ENCODE measurements at regions not wholly inside any gene's neighbourhood (a gene's known extent, or its start where the extent isn't known, plus 50 kb on each side); places are given as distances from the start of the nearest gene placed in this dataset.

DNA sequence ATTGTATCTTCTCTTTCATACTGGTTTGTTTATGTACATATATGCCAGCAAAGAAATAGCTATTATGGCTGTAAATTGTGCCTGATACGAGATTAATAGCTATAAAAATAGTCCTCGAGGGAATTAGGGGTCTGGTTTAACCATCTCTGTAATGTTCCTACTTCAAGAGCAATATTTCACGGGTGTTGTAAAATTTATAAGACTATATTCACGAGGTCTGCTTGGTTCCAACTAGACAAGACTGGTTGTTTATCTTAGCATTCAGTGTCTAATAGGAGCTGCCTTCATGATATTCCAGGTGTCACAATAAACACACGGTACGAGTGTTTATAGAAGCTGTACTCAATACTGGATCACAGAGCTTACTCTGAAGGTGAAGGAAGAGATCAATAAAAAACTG, 389.9 kb downstream of the SIPA1L2 start:
- POLR2A ChIA-PET = interaction anchor here (0.8 to 1.0 kb wide), 2 partner anchors 14 to 20 kb away, joined by 3 read pairs; no protein-coding TSS in a partner anchor
- intact Hi-C loops (cut with micrococcal nuclease) = no loop called here
- H3K27me3 Mint-ChIP-seq (ENCODE audit: insufficient read depth, unreplicated experiment) = no peaks in the 10 kb centered on the region
- no peaks in the 10 kb centered on the region for H3K36me3 Mint-ChIP-seq (ENCODE audit: insufficient read depth, unreplicated experiment)
- TF ChIP-seq, protein P1, sequence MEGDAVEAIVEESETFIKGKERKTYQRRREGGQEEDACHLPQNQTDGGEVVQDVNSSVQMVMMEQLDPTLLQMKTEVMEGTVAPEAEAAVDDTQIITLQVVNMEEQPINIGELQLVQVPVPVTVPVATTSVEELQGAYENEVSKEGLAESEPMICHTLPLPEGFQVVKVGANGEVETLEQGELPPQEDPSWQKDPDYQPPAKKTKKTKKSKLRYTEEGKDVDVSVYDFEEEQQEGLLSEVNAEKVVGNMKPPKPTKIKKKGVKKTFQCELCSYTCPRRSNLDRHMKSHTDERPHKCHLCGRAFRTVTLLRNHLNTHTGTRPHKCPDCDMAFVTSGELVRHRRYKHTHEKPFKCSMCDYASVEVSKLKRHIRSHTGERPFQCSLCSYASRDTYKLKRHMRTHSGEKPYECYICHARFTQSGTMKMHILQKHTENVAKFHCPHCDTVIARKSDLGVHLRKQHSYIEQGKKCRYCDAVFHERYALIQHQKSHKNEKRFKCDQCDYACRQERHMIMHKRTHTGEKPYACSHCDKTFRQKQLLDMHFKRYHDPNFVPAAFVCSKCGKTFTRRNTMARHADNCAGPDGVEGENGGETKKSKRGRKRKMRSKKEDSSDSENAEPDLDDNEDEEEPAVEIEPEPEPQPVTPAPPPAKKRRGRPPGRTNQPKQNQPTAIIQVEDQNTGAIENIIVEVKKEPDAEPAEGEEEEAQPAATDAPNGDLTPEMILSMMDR (IDR thresholded peaks at IDR 0.05; ENCODE audit: unreplicated experiment) = no peak
- CTCF ChIA-PET = interaction anchor here (0.5 to 1.3 kb wide), 3 partner anchors 374 to 1424 kb away, joined by 3 read pairs; no protein-coding TSS in a partner anchor
- no peaks in the 10 kb centered on the region for H3K9me3 Mint-ChIP-seq (ENCODE audit: unreplicated experiment)
- DNase-seq (ENCODE audit: unreplicated experiment) = no peak
- no TSS peak for BruUV-seq (replicated peaks)
- no peak overlapping the region for H3K4me3 Mint-ChIP-seq (ENCODE audit: unreplicated experiment)
- no peaks in the 10 kb centered on the region for H3K4me1 Mint-ChIP-seq (ENCODE audit: insufficient read depth, unreplicated experiment)
- no peak overlapping the region for H3K27ac Mint-ChIP-seq (ENCODE audit: low read depth, unreplicated experiment)

DNA sequence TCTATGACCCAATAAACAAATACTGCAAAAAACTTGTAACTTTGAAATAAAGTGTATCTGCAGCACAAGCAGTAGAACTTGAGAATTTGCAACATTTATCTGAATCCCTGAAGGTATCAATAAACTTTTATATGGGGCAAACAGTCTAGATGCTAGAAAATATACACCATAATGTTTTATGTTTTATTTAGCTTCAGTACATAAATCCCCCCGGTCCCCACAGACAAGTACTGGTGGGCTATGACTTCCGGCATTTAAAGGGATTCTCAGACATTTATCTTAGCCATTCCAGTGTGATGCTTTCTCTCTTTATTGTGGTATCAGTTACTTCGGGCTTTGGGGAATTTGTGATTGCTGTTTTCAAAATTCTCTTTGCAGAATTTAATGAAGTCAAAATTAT, 390.4 kb downstream of the SIPA1L2 start:
- H3K4me1 Mint-ChIP-seq (ENCODE audit: insufficient read depth, unreplicated experiment) = no peaks in the 10 kb centered on the region
- H3K36me3 Mint-ChIP-seq (ENCODE audit: insufficient read depth, unreplicated experiment) = no peaks in the 10 kb centered on the region
- intact Hi-C loops (cut with micrococcal nuclease) = no loop called here
- TF ChIP-seq, protein P1 (IDR thresholded peaks at IDR 0.05; ENCODE audit: unreplicated experiment) = no peak
- BruUV-seq (replicated peaks) = no TSS peak
- H3K27ac Mint-ChIP-seq (ENCODE audit: low read depth, unreplicated experiment) = no peak overlapping the region
- H3K9me3 Mint-ChIP-seq (ENCODE audit: unreplicated experiment) = no peaks in the 10 kb centered on the region
- no peaks in the 10 kb centered on the region for H3K27me3 Mint-ChIP-seq (ENCODE audit: insufficient read depth, unreplicated experiment)
- no peak for DNase-seq (ENCODE audit: unreplicated experiment)
- no peak overlapping the region for H3K4me3 Mint-ChIP-seq (ENCODE audit: unreplicated experiment)
- POLR2A ChIA-PET = interaction anchor here (0.8 to 1.0 kb wide), 2 partner anchors 13 to 20 kb away, joined by 3 read pairs; no protein-coding TSS in a partner anchor
- CTCF ChIA-PET = interaction anchor here (0.6 to 1.3 kb wide), 4 partner anchors 8 to 483 kb away, joined by 3 to 4 read pairs (median 3); no protein-coding TSS in a partner anchor

GRCh38 chr1:232238009-232238408, 391.9 kb downstream of the SIPA1L2 start:
- no peak overlapping the region for H3K4me3 Mint-ChIP-seq (ENCODE audit: unreplicated experiment)
- POLR2A ChIA-PET = interaction anchor here (0.6 kb wide), 1 partner anchor 22 kb away, joined by 3 read pairs; no protein-coding TSS in a partner anchor
- no peaks in the 10 kb centered on the region for H3K36me3 Mint-ChIP-seq (ENCODE audit: insufficient read depth, unreplicated experiment)
- H3K27me3 Mint-ChIP-seq (ENCODE audit: insufficient read depth, unreplicated experiment) = no peaks in the 10 kb centered on the region
- TF ChIP-seq, protein P1 (IDR thresholded peaks at IDR 0.05; ENCODE audit: unreplicated experiment) = no peak
- H3K9me3 Mint-ChIP-seq (ENCODE audit: unreplicated experiment) = no peaks in the 10 kb centered on the region
- no peak overlapping the region for H3K27ac Mint-ChIP-seq (ENCODE audit: low read depth, unreplicated experiment)
- intact Hi-C loops (cut with micrococcal nuclease) = no loop called here
- BruUV-seq (replicated peaks) = no TSS peak
- CTCF ChIA-PET = interaction anchor here (0.5 kb wide), 1 partner anchor 442 kb away, joined by 3 read pairs; no protein-coding TSS in a partner anchor
- no peaks in the 10 kb centered on the region for H3K4me1 Mint-ChIP-seq (ENCODE audit: insufficient read depth, unreplicated experiment)
- no peak for DNase-seq (ENCODE audit: unreplicated experiment)

GRCh38 chr1:232227306-232227705, 402.6 kb downstream of the SIPA1L2 start:
- CTCF ChIA-PET = interaction anchor here (0.8 to 2.2 kb wide), 3 partner anchors 9 to 400 kb away, joined by 3 to 9 read pairs (median 5); no protein-coding TSS in a partner anchor
- no peak overlapping the region for H3K4me3 Mint-ChIP-seq (ENCODE audit: unreplicated experiment)
- POLR2A ChIA-PET = interaction anchor here (0.6 to 4.1 kb wide), 16 partner anchors 9 to 482 kb away, joined by 3 to 45 read pairs (median 4); no protein-coding TSS in a partner anchor
- H3K9me3 Mint-ChIP-seq (ENCODE audit: unreplicated experiment) = no peaks in the 10 kb centered on the region
- no peak overlapping the region for H3K27ac Mint-ChIP-seq (ENCODE audit: low read depth, unreplicated experiment)
- H3K27me3 Mint-ChIP-seq (ENCODE audit: insufficient read depth, unreplicated experiment) = no peaks in the 10 kb centered on the region
- no TSS peak for BruUV-seq (replicated peaks)
- H3K36me3 Mint-ChIP-seq (ENCODE audit: insufficient read depth, unreplicated experiment) = no peaks in the 10 kb centered on the region
- TF ChIP-seq, protein P1 (IDR thresholded peaks at IDR 0.05; ENCODE audit: unreplicated experiment) = no peak
- intact Hi-C loops (cut with micrococcal nuclease) = loop anchor here (10.0 kb wide), 2 partner anchors 287 to 473 kb away; no protein-coding TSS in a partner anchor
- H3K4me1 Mint-ChIP-seq (ENCODE audit: insufficient read depth, unreplicated experiment) = peaks cover 44% of the 10 kb centered on the region
- DNase-seq (ENCODE audit: unreplicated experiment) = peak; percentile 12

Measured in MCF 10A (cell line).